Endothelial cell of umbilical vein (primary cell): ENCODE measurements at regions not wholly inside any gene's neighbourhood (a gene's known extent, or its start where the extent isn't known, plus 50 kb on each side); places are given as distances from the start of the nearest gene placed in this dataset.

Source experiments
- FOS ChIP-seq: IDR thresholded peaks from 2 replicates; pipeline ENCODE4 v1.6.1; 2011; ENCODE audit warnings: mild to moderate bottlenecking, low read length, moderate library complexity, borderline replicate concordance; ENCODE audit not compliant: insufficient read depth
- GATA2 ChIP-seq: IDR thresholded peaks from 2 replicates; pipeline ENCODE4 v1.7.0; 2011; ENCODE audit warnings: low read depth, mild to moderate bottlenecking, moderate library complexity, mixed read lengths, low read length; ENCODE audit not compliant: insufficient read length, insufficient read depth
- JUN ChIP-seq: IDR thresholded peaks from 2 replicates; pipeline ENCODE4 v1.6.1; 2011; ENCODE audit warnings: borderline replicate concordance, low read depth; ENCODE audit not compliant: insufficient read length, insufficient read depth
- POLR2A ChIP-seq: IDR thresholded peaks from 2 replicates; pipeline ENCODE4 v1.6.1; 2012; ENCODE audit warnings: low read depth, mild to moderate bottlenecking, control low read depth, low read length
- POLR2AphosphoS5 ChIP-seq: IDR thresholded peaks from 2 replicates; pipeline ENCODE4 v1.6.1; 2012; ENCODE audit warnings: low read depth, mild to moderate bottlenecking, control low read depth, low read length, moderate library complexity; ENCODE audit not compliant: insufficient read depth
- TF ChIP-seq, protein P1 (sequence below), 2 donors: IDR thresholded peaks; 1 replicate in 1 of 2; 2 replicates in 1 of 2; pipeline ENCODE4 v1.5.1; 2011; ENCODE audit warnings: low read length in 2 of 2, mild to moderate bottlenecking in 2 of 2, moderate library complexity in 2 of 2, control low read depth in 1 of 2, inconsistent platforms in 1 of 2, low read depth in 1 of 2; ENCODE audit not compliant: insufficient read depth in 1 of 2; ENCODE audit errors: extremely low read depth in 1 of 2
- TF ChIP-seq, protein P2 (sequence below): IDR thresholded peaks from 2 replicates; pipeline ENCODE4 v1.6.1; 2011; ENCODE audit not compliant: insufficient read depth, insufficient read length

DNA sequence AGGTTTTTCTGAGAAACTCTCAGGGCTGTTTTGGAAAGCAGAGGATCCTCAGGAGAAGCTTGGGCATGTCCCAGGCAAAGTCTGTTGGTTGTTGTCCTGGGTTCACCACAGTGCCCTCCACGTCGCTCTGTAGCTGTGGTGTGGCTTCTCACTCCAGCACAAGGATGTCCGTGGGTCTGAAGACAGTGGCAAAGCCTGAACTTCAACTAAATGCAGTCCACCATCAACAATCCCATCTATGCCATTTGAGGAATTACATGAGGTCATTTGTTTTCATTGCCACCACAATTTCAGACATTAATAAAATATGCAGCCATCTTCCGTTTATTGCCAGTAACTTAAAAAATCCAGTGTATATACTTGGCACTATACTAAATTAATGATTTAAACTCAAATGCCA is 272.1 kb downstream of the LRIG3 start:
- TF ChIP-seq, protein P1, sequence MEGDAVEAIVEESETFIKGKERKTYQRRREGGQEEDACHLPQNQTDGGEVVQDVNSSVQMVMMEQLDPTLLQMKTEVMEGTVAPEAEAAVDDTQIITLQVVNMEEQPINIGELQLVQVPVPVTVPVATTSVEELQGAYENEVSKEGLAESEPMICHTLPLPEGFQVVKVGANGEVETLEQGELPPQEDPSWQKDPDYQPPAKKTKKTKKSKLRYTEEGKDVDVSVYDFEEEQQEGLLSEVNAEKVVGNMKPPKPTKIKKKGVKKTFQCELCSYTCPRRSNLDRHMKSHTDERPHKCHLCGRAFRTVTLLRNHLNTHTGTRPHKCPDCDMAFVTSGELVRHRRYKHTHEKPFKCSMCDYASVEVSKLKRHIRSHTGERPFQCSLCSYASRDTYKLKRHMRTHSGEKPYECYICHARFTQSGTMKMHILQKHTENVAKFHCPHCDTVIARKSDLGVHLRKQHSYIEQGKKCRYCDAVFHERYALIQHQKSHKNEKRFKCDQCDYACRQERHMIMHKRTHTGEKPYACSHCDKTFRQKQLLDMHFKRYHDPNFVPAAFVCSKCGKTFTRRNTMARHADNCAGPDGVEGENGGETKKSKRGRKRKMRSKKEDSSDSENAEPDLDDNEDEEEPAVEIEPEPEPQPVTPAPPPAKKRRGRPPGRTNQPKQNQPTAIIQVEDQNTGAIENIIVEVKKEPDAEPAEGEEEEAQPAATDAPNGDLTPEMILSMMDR (IDR thresholded peaks at IDR 0.05; ENCODE audit: extremely low read depth in 1 of 2, insufficient read depth in 1 of 2, low read depth in 1 of 2, low read length in 2 of 2), result no peak
- no peak for TF ChIP-seq POLR2A
- TF ChIP-seq POLR2AphosphoS5, result no peak
- no peak for TF ChIP-seq GATA2
- TF ChIP-seq, protein P2, sequence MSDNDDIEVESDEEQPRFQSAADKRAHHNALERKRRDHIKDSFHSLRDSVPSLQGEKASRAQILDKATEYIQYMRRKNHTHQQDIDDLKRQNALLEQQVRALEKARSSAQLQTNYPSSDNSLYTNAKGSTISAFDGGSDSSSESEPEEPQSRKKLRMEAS, result no peak
- TF ChIP-seq FOS, result no peak
- no peak for TF ChIP-seq JUN
